DMS 273 (cell line): ENCODE measurements at regions not wholly inside any gene's neighbourhood (a gene's known extent, or its start where the extent isn't known, plus 50 kb on each side); places are given as distances from the start of the nearest gene placed in this dataset.
"Not testable (repeated sequence)": the region's sequence is repeated elsewhere in the genome, so short reads cannot be mapped to it uniquely, and the experiment has no call there.

ENCODE experiments used
- DNase-seq: peaks from one replicate; lab custom pipeline; 2025; ENCODE audit not compliant: unreplicated experiment; lab: John Stamatoyannopoulos, UW

DNA sequence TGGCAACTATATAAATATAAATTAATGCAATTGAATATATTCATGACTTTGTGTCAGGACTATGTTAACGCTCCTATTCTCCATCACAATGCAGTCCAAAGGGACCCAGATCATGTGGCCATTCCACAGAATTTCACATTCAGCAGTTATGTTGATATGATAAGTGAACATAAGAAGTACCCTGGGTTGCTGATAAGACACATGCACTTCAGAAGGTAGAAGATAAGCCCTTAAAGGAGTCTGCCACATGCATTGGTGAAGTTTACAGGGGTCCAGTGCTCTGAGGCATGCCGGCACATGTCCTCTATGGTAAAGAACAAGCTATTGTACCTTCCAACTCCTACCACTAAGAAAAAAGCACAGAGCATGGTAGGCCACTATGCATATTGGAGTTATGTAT is 76.4 kb downstream of the PHAX start:
- no peak for DNase-seq

GRCh38 chr5:126680191-126680817 is 79.6 kb downstream of the PHAX start:
- DNase-seq, result peak; percentile 99

DNA sequence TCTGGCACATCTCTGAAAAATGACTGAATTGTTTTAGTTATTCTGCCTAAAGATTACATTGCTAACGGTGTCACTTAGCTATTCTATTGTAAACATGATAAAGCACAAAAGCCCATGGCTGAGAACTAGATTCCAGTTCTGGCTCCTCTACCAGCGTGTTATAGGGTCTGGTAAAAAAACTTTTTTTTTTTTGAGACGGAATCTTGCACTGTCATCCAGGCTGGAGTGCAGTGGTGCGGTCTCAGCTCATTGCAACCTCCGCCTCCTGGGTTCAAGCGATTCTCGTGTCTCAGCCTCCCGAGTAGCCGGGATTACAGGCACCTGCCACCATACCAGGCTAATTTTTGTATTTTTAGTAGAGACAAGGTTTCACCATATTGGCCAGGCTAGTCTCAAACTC is 80.6 kb downstream of the PHAX start:
- not testable (repeated sequence) for DNase-seq

- no peak for DNase-seq
These were observed 81.2 kb downstream of the PHAX start for GRCh38 chr5:126681970-126682369.

GRCh38 chr5:126682856-126683255 is 82.1 kb downstream of the PHAX start:
- no peak for DNase-seq

- DNase-seq, result no peak
These were observed 83.2 kb downstream of the PHAX start for GRCh38 chr5:126683912-126684311.

- DNase-seq, result not testable (repeated sequence)
These were observed 84.1 kb downstream of the PHAX start for GRCh38 chr5:126684656-126685442.

DNA sequence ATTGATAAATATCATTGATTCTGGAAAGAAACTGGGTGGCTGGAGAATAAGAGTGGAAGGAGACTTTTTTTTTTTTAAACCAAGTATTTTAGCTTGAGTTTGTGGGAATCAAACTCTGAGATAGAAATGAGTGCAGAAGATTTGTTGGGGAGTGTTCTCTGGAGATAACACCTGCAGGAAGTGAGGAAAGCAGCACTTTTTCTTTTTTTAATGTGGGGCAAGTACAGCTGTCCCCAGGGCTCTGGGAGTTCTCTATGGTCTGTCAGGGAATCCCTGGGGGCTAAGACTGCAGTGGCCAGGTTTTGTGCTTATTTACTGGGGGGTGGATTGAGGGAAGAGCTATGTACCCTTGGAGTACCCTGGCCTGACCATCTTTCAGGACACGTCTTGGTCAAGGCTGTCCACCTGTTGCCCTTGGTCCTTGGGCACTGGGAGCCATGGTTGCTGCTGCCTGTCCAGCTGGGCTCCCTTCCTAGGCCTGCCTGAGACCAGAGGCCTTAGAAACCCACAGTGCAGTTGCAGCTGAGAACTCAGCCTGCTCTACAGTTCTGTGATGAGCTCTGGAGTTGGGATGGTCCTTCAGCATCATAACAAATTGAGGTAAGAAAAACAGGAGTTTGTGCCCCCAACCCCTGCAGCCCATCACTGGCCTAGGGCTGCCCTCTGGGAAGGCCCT is 85.8 kb downstream of the PHAX start:
- no peak for DNase-seq

DNA sequence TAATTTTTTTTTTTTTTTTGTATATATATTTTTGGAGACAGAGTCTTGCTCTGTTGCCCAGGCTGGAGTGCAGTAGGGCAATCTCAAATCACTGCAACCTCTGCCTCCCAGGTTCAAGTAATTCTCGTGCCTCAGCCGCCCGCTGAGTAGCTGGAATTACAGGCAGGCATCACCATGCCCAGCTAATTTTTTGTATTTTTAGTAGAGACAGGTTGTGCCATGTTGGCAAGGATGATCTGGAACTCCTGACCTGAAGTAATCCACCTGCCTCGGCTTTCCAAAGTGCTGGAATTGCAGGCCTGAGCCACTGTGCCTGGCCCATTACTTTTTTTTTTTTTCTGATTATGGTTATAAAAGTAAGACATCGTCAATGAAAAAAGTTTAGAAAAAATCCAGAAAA is 84.0 kb upstream of the LMNB1 start:
- DNase-seq, result no peak

DNA sequence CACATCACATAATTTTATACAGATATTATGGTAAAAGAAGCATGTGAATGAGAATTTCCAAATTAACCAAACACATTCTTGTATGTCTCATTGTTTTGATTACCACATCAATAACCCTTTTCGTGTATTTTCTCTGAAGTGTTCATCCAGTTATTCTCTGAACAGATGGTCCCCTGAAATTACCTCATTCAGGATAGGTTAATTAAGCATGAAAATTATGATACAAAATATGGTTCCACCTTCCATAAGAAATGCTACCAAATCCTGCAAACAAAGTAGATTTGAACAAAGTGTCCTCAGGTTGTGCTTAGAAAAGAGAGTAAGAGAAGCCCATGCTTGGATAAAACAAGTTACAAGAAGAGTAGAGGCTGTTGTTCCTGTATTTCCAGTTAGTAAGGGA is 83.1 kb upstream of the LMNB1 start:
- DNase-seq, result peak; percentile 61

GRCh38 chr5:126694403-126694802 is 82.5 kb upstream of the LMNB1 start:
- DNase-seq, result no peak

DNA sequence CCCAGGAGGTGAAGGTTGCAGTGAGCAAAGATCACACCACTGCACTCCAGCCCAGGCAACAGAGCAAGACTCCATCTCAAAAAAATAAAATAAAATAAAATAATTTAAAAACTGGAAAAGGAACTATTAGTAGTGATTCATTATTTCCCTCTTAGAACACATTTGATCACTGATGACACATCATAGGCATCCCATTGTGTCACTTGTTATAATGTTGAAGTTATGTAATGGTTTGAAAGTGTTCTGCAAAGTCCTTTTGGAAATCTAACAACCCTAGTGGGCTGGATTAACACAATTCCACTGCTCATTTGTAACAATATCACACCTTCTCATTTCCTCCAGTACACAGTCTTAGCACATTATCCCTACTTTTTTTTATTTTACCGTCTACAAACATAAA is 81.8 kb upstream of the LMNB1 start:
- DNase-seq, result no peak

DNA sequence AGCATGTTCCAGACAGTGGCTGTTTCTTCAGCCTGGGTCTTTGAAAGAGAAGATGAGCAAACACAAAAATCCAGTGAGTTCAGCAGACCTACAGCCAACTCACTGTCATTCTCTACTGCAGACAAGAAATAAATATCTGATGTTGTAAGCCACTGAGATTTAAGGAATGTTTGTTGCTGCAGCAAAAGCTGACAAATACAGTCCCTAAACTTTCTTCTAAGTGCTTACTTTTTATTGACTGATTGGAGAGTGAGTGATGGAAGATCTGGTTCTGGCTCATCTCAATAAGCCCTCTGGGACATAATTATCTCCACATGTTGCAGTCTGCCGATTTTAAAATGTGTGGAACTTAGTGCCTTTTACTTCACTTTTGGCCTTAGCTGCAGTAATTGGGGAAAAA is 69.9 kb upstream of the LMNB1 start:
- DNase-seq, result no peak

GRCh38 chr5:126715765-126716164 is 61.2 kb upstream of the LMNB1 start:
- no peak for DNase-seq

- DNase-seq, result no peak
These were observed 60.1 kb upstream of the LMNB1 start for GRCh38 chr5:126716861-126717260.

- no peak for DNase-seq
These were observed 58.6 kb upstream of the LMNB1 start for GRCh38 chr5:126718236-126718868.

DNA sequence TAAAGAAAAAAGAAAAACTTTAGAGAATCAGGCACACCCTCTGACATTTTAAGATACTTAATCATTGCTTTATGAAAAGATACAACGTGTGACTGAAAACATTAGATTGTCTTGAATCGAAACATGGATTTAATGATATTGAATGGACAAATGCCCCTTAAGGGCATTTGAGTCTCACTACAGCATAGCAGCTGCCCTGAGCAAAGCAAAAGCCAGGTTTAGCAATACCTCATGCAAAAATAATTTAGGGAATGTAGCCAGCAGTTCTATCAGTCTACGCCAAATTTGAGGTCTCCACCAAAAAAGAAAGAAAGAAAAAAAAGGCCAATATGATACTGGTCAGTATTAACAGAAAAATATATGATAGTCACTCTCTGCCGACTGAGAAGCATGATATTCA is 56.6 kb upstream of the LMNB1 start:
- no peak for DNase-seq

- DNase-seq, result no peak
These were observed 53.3 kb upstream of the LMNB1 start for GRCh38 chr5:126723643-126724042.
